Mesendoderm (in vitro differentiated cells): ENCODE measurements at regions not wholly inside any gene's neighbourhood (a gene's known extent, or its start where the extent isn't known, plus 50 kb on each side); places are given as distances from the start of the nearest gene placed in this dataset.

Experiments
- DNase-seq: peaks from one replicate; pipeline ENCODE4 v3.0.0; 2013
- H2AK5ac ChIP-seq: 2 replicates; pipeline ENCODE4 v1.6.1; 2013; ENCODE audit warnings: low read length, inconsistent platforms
- H2BK120ac ChIP-seq: 2 replicates; pipeline ENCODE4 v1.6.1; 2013; ENCODE audit warnings: low read depth, mild to moderate bottlenecking, low read length, moderate library complexity, mixed read lengths
- H2BK15ac ChIP-seq: replicated peaks from 2 replicates; pipeline ENCODE4 v1.6.1; 2013; ENCODE audit warnings: low read depth, mild to moderate bottlenecking, moderate library complexity
- H2BK5ac ChIP-seq: 2 replicates; pipeline ENCODE4 v1.6.1; 2013; ENCODE audit warnings: low read length, inconsistent platforms
- H3K18ac ChIP-seq: 2 replicates; pipeline ENCODE4 v1.6.1; 2013; ENCODE audit warnings: mild to moderate bottlenecking, low read length, mixed read lengths
- H3K23ac ChIP-seq: one replicate; pipeline ENCODE4 v1.6.1; 2013; ENCODE audit warnings: low read length
- H3K27ac ChIP-seq: 2 replicates; pipeline ENCODE4 v1.5.1; 2013; ENCODE audit warnings: low read depth, mild to moderate bottlenecking, inconsistent platforms, low read length, moderate library complexity
- H3K27me3 ChIP-seq: 2 replicates; pipeline ENCODE4 v1.6.1; 2013; ENCODE audit warnings: low read length, control low read depth, mild to moderate bottlenecking, inconsistent platforms; ENCODE audit not compliant: insufficient read depth, poor library complexity
- H3K36me3 ChIP-seq: 2 replicates; pipeline ENCODE4 v1.6.1; 2013; ENCODE audit warnings: low read length, inconsistent platforms; ENCODE audit not compliant: control insufficient read depth, insufficient read depth
- H3K4ac ChIP-seq: one replicate; pipeline ENCODE4 v1.6.1; 2013; ENCODE audit warnings: low read depth, mild to moderate bottlenecking, low read length, moderate library complexity
- H3K4me1 ChIP-seq: 2 replicates; pipeline ENCODE4 v1.6.1; 2013; ENCODE audit warnings: low read depth, low read length, inconsistent platforms; ENCODE audit not compliant: control insufficient read depth
- H3K4me2 ChIP-seq: 2 replicates; pipeline ENCODE4 v1.6.1; 2013; ENCODE audit warnings: low read length
- H3K4me3 ChIP-seq: 2 replicates; pipeline ENCODE4 v1.5.1; 2013; ENCODE audit warnings: mild to moderate bottlenecking, low read length
- H3K56ac ChIP-seq: one replicate; pipeline ENCODE4 v1.6.1; 2013; ENCODE audit warnings: low read length
- H3K79me1 ChIP-seq: 2 replicates; pipeline ENCODE4 v1.6.1; 2013; ENCODE audit warnings: low read length, inconsistent platforms
- H3K79me2 ChIP-seq: 2 replicates; pipeline ENCODE4 v1.6.1; 2013; ENCODE audit warnings: mild to moderate bottlenecking, low read length; ENCODE audit not compliant: control insufficient read depth, insufficient read depth
- H3K9ac ChIP-seq: 2 replicates; pipeline ENCODE4 v1.6.1; 2013; ENCODE audit warnings: low read length, inconsistent platforms
- H4K5ac ChIP-seq: one replicate; pipeline ENCODE4 v1.6.1; 2013; ENCODE audit warnings: low read length
- H4K8ac ChIP-seq: one replicate; pipeline ENCODE4 v1.6.1; 2013; ENCODE audit warnings: low read depth, mild to moderate bottlenecking, control low read depth, low read length, moderate library complexity
- WGBS: extraction: QIAGEN DNeasy Blood & Tissue Kit; methylation state at CpG from one replicate; pipeline ENCODE4 v1.1.7; 2013; ENCODE audit warnings: low lambda C conversion rate, missing lambda C conversion rate; ENCODE audit not compliant: insufficient coverage; ENCODE audit errors: extremely low coverage; 5-methylcytosine and 5-hydroxymethylcytosine counted together

DNA sequence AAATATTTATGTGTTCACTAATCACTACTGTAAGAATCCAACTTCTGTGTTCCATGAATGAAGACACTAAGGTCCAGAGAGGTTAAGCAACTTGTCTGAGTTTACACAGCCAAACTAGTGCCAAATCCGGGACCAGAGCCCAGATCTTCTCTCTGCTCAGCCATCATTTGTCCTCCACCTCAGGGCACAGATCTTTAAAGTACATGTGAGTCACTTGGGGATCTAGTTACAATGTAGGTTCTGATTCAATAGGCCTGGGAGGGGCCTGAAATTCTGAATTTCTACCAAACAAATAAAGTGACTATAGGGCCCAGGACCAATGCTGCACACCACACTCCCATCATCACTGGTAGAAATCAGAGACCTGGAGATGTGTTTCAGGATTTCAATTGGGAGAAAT lies 162.9 kb downstream of the GXYLT1 start:
- no CpG with 5 or more reads among the region's 1 CpG for WGBS
- no peak overlapping the region for H3K18ac ChIP-seq
- no peak overlapping the region for H3K56ac ChIP-seq
- no peak overlapping the region for H2BK120ac ChIP-seq
- no peaks in the 10 kb centered on the region for H3K27me3 ChIP-seq
- H3K4me2 ChIP-seq: no peak overlapping the region
- no peak overlapping the region for H2BK15ac ChIP-seq
- H3K79me1 ChIP-seq: no peaks in the 10 kb centered on the region
- H4K5ac ChIP-seq: no peak overlapping the region
- no peaks in the 10 kb centered on the region for H3K79me2 ChIP-seq
- no peaks in the 10 kb centered on the region for H3K4me1 ChIP-seq
- no peak overlapping the region for H4K8ac ChIP-seq
- H2AK5ac ChIP-seq: no peak overlapping the region
- H3K27ac ChIP-seq: no peak overlapping the region
- H3K4me3 ChIP-seq: no peak overlapping the region
- no peak overlapping the region for H3K9ac ChIP-seq
- DNase-seq: no peak
- H3K4ac ChIP-seq: no peak overlapping the region
- H3K36me3 ChIP-seq: no peaks in the 10 kb centered on the region
- no peak overlapping the region for H2BK5ac ChIP-seq
- H3K23ac ChIP-seq: no peak overlapping the region

DNA sequence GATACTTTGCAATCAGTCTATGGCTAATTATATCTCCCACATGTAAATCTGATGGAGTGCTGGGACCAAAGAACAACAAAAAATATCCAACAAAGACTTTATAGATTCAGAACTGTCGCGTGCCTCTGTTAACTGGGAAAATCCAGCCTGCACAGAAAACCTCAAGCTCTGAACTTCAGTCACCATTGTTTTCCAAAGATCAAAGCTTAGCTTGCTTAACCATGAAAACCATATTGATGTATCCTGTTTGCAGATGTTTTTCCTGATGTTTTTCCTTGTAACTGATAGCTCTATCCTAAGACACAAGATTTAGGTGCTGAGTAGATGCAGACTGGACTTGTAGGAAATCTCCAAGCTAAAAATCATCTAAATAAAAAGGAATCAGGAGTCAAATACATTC lies 163.7 kb downstream of the GXYLT1 start:
- no peak overlapping the region for H3K4me3 ChIP-seq
- no CpG with 5 or more reads among the region's 2 CpGs for WGBS
- H3K4ac ChIP-seq: no peak overlapping the region
- H3K56ac ChIP-seq: no peak overlapping the region
- H3K4me2 ChIP-seq: no peak overlapping the region
- no peaks in the 10 kb centered on the region for H3K4me1 ChIP-seq
- H2BK5ac ChIP-seq: no peak overlapping the region
- DNase-seq: no peak
- no peak overlapping the region for H3K27ac ChIP-seq
- no peak overlapping the region for H4K5ac ChIP-seq
- H2BK15ac ChIP-seq: no peak overlapping the region
- H3K23ac ChIP-seq: no peak overlapping the region
- H3K79me2 ChIP-seq: no peaks in the 10 kb centered on the region
- H3K79me1 ChIP-seq: no peaks in the 10 kb centered on the region
- H3K27me3 ChIP-seq: no peaks in the 10 kb centered on the region
- H2BK120ac ChIP-seq: no peak overlapping the region
- H3K36me3 ChIP-seq: no peaks in the 10 kb centered on the region
- no peak overlapping the region for H3K9ac ChIP-seq
- no peak overlapping the region for H2AK5ac ChIP-seq
- H3K18ac ChIP-seq: no peak overlapping the region
- no peak overlapping the region for H4K8ac ChIP-seq

DNA sequence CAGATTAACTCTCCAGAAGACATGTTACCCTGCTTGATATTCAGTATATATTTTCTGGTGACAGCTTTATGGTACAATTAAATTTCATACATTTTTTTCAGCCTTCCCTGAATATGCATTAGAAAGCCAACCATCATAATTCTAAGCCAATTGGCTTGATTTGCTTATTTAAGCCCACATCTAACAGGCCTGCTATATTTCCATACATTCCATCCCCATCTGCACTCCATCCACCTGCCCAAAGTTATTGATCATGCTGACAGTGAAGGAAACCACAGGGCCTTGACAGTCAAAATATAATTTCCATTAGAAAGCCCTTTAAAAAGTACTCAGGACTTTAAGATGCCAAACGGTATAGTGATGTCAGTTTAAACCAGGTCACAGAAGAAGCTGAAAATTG lies 164.3 kb downstream of the GXYLT1 start:
- no peaks in the 10 kb centered on the region for H3K36me3 ChIP-seq
- H3K23ac ChIP-seq: no peak overlapping the region
- no peaks in the 10 kb centered on the region for H3K79me2 ChIP-seq
- H3K4me3 ChIP-seq: no peak overlapping the region
- no peak overlapping the region for H4K5ac ChIP-seq
- no CpG with 5 or more reads among the region's 1 CpG for WGBS
- no peak overlapping the region for H2AK5ac ChIP-seq
- H4K8ac ChIP-seq: no peak overlapping the region
- H3K9ac ChIP-seq: no peak overlapping the region
- no peaks in the 10 kb centered on the region for H3K27me3 ChIP-seq
- H2BK120ac ChIP-seq: no peak overlapping the region
- H3K56ac ChIP-seq: no peak overlapping the region
- no peak overlapping the region for H3K4me2 ChIP-seq
- H3K18ac ChIP-seq: no peak overlapping the region
- no peak overlapping the region for H3K4ac ChIP-seq
- DNase-seq: no peak
- no peaks in the 10 kb centered on the region for H3K4me1 ChIP-seq
- no peaks in the 10 kb centered on the region for H3K79me1 ChIP-seq
- H2BK15ac ChIP-seq: no peak overlapping the region
- no peak overlapping the region for H3K27ac ChIP-seq
- H2BK5ac ChIP-seq: no peak overlapping the region

GRCh38 chr12:41979574-41979973 lies 165.1 kb downstream of the GXYLT1 start:
- no peaks in the 10 kb centered on the region for H3K79me1 ChIP-seq
- H3K4me3 ChIP-seq: no peak overlapping the region
- DNase-seq: no peak
- no peak overlapping the region for H2AK5ac ChIP-seq
- WGBS: no CpG with 5 or more reads among the region's 2 CpGs
- no peak overlapping the region for H2BK120ac ChIP-seq
- no peak overlapping the region for H3K4me2 ChIP-seq
- H3K36me3 ChIP-seq: no peaks in the 10 kb centered on the region
- no peaks in the 10 kb centered on the region for H3K4me1 ChIP-seq
- H4K5ac ChIP-seq: no peak overlapping the region
- no peaks in the 10 kb centered on the region for H3K27me3 ChIP-seq
- H2BK5ac ChIP-seq: no peak overlapping the region
- no peak overlapping the region for H3K23ac ChIP-seq
- no peak overlapping the region for H3K9ac ChIP-seq
- H3K27ac ChIP-seq: no peak overlapping the region
- no peaks in the 10 kb centered on the region for H3K79me2 ChIP-seq
- H2BK15ac ChIP-seq: no peak overlapping the region
- no peak overlapping the region for H3K56ac ChIP-seq
- no peak overlapping the region for H3K4ac ChIP-seq
- H4K8ac ChIP-seq: no peak overlapping the region
- no peak overlapping the region for H3K18ac ChIP-seq

DNA sequence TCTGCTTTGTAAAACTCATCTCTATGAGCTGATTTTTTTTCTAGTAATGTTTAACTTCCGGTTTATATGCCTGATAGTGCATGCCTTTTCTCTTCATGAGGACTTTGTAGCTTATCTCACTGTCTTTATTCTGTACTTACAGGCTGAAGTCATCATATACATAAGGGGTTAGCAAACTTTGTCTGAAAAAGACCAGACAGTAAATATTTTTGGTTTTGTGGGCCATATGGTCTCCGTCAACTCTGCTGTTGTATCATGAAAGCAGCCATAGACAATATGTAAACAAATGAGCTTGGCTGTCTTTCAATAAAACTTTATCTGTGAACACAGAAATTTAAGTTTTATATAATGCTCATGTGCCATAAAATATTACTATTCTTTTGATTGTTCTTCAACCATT lies 172.1 kb downstream of the GXYLT1 start:
- Histone ChIP-seq H2BK120ac (no peak overlapping the region), H3K23ac (no peak overlapping the region), H3K9ac (no peak overlapping the region), H4K8ac (no peak overlapping the region), H2BK15ac (no peak overlapping the region), H3K56ac (no peak overlapping the region), H2AK5ac (no peak overlapping the region), H3K18ac (no peak overlapping the region), H3K4me2 (no peak overlapping the region), H3K36me3 (no peaks in the 10 kb centered on the region), H3K27ac (no peak overlapping the region), H4K5ac (no peak overlapping the region), H3K27me3 (no peaks in the 10 kb centered on the region), H3K4me1 (peaks cover 2% of the 10 kb centered on the region), H2BK5ac (no peak overlapping the region), H3K79me2 (no peaks in the 10 kb centered on the region), H3K4me3 (no peak overlapping the region), H3K79me1 (no peaks in the 10 kb centered on the region), H3K4ac (no peak overlapping the region)
- no peak for DNase-seq
- no CpG with 5 or more reads among the region's 2 CpGs for WGBS

GRCh38 chr12:41972196-41972595 lies 172.5 kb downstream of the GXYLT1 start:
- H3K36me3 ChIP-seq: no peaks in the 10 kb centered on the region
- no peak overlapping the region for H2BK120ac ChIP-seq
- H2AK5ac ChIP-seq: no peak overlapping the region
- H4K8ac ChIP-seq: no peak overlapping the region
- no peaks in the 10 kb centered on the region for H3K79me2 ChIP-seq
- no peak overlapping the region for H3K9ac ChIP-seq
- no peak overlapping the region for H3K56ac ChIP-seq
- no peak overlapping the region for H4K5ac ChIP-seq
- no peaks in the 10 kb centered on the region for H3K27me3 ChIP-seq
- H2BK15ac ChIP-seq: no peak overlapping the region
- H3K4me3 ChIP-seq: no peak overlapping the region
- WGBS: no CpG with 5 or more reads among the region's 3 CpGs
- no peak for DNase-seq
- no peaks in the 10 kb centered on the region for H3K79me1 ChIP-seq
- no peak overlapping the region for H3K27ac ChIP-seq
- no peak overlapping the region for H3K4ac ChIP-seq
- no peak overlapping the region for H3K18ac ChIP-seq
- H3K4me1 ChIP-seq: peaks cover 3% of the 10 kb centered on the region
- no peak overlapping the region for H3K4me2 ChIP-seq
- H2BK5ac ChIP-seq: no peak overlapping the region
- H3K23ac ChIP-seq: no peak overlapping the region
